Endodermal cell (in vitro differentiated cells): ENCODE measurements at regions not wholly inside any gene's neighbourhood (a gene's known extent, or its start where the extent isn't known, plus 50 kb on each side); places are given as distances from the start of the nearest gene placed in this dataset.

Source experiments
- DNase-seq: peaks from one replicate; pipeline ENCODE4 v3.0.0-alpha.2; 2017
- H3K27ac ChIP-seq: 2 replicates; pipeline ENCODE4 v1.5.1; 2013; ENCODE audit warnings: mild to moderate bottlenecking, low read depth, low read length, moderate library complexity
- H3K27me3 ChIP-seq: 2 replicates; pipeline ENCODE4 v1.6.1; 2013; ENCODE audit warnings: mild to moderate bottlenecking, low read length, moderate library complexity; ENCODE audit not compliant: insufficient read depth, control insufficient read depth, poor library complexity, severe bottlenecking
- H3K36me3 ChIP-seq: 2 replicates; pipeline ENCODE4 v1.7.0; 2013; ENCODE audit warnings: mild to moderate bottlenecking, low read length, moderate library complexity; ENCODE audit not compliant: control insufficient read depth, insufficient read depth
- H3K4me1 ChIP-seq: one replicate; pipeline ENCODE4 v1.7.0; 2013; ENCODE audit warnings: low read length; ENCODE audit not compliant: control insufficient read depth, insufficient read depth
- H3K4me3 ChIP-seq: 2 replicates; pipeline ENCODE4 v1.5.1; 2013; ENCODE audit warnings: mild to moderate bottlenecking, low read length, moderate library complexity
- H3K9ac ChIP-seq: 2 replicates; pipeline ENCODE4 v1.6.1; 2013; ENCODE audit warnings: mild to moderate bottlenecking, low read length, moderate library complexity; ENCODE audit not compliant: poor library complexity, severe bottlenecking; ENCODE audit errors: extremely low read depth
- H3K9me3 ChIP-seq: 2 replicates; pipeline ENCODE4 v1.6.1; 2013; ENCODE audit warnings: mild to moderate bottlenecking, low read length, moderate library complexity; ENCODE audit not compliant: control insufficient read depth
- H3K27ac Mint-ChIP-seq: 2 replicates; pipeline ENCODE4 v1.8.0; 2020; ENCODE audit warnings: mixed read lengths
- H3K27me3 Mint-ChIP-seq: 2 replicates; pipeline ENCODE4 v1.8.0; 2021; ENCODE audit warnings: mild to moderate bottlenecking, mixed read lengths; ENCODE audit not compliant: insufficient read depth
- H3K36me3 Mint-ChIP-seq: 2 replicates; pipeline ENCODE4 v1.8.0; 2020; ENCODE audit warnings: low read depth, mixed read lengths
- H3K4me1 Mint-ChIP-seq: 2 replicates; pipeline ENCODE4 v1.8.0; 2020; ENCODE audit warnings: mixed read lengths
- H3K4me3 Mint-ChIP-seq: 2 replicates; pipeline ENCODE4 v1.8.0; 2020; ENCODE audit warnings: mild to moderate bottlenecking, moderate library complexity, mixed read lengths
- H3K9me3 Mint-ChIP-seq: 2 replicates; pipeline ENCODE4 v1.8.0; 2020; ENCODE audit warnings: mild to moderate bottlenecking, mixed read lengths
- WGBS, 2 experiments: methylation state at CpG; one replicate each; pipeline versions ENCODE4 v1.1.5 to v1.1.7; 2013; ENCODE audit warnings: missing lambda C conversion rate in 2 of 2, mixed read lengths in 1 of 2; ENCODE audit not compliant: insufficient coverage in 1 of 2, insufficient read length in 1 of 2; 5-methylcytosine and 5-hydroxymethylcytosine counted together
- TF ChIP-seq, protein P1 (sequence below): fragments of 200-600 bp; sonication (generic); conservative IDR thresholded peaks from 2 replicates; pipeline ENCODE4 v1.5.0; 2021; ENCODE audit warnings: antibody characterized with exemption, mild to moderate bottlenecking

- 90% methylated on average over 1 to 3 of the region's 3 CpGs for WGBS, 2 experiments
- no peaks in the 10 kb centered on the region for H3K36me3 ChIP-seq
- H3K27ac Mint-ChIP-seq, result no peak overlapping the region
- H3K9me3 ChIP-seq, result no peaks in the 10 kb centered on the region
- no peak overlapping the region for H3K27ac ChIP-seq
- peaks cover 2% of the 10 kb centered on the region for H3K27me3 Mint-ChIP-seq
- no peak for DNase-seq
- H3K9me3 Mint-ChIP-seq, result peaks cover 3% of the 10 kb centered on the region
- peaks cover 11% of the 10 kb centered on the region for H3K4me1 Mint-ChIP-seq
- no peak overlapping the region for H3K4me3 Mint-ChIP-seq
- no peaks in the 10 kb centered on the region for H3K4me1 ChIP-seq
- no peak overlapping the region for H3K4me3 ChIP-seq
- TF ChIP-seq, protein P1, sequence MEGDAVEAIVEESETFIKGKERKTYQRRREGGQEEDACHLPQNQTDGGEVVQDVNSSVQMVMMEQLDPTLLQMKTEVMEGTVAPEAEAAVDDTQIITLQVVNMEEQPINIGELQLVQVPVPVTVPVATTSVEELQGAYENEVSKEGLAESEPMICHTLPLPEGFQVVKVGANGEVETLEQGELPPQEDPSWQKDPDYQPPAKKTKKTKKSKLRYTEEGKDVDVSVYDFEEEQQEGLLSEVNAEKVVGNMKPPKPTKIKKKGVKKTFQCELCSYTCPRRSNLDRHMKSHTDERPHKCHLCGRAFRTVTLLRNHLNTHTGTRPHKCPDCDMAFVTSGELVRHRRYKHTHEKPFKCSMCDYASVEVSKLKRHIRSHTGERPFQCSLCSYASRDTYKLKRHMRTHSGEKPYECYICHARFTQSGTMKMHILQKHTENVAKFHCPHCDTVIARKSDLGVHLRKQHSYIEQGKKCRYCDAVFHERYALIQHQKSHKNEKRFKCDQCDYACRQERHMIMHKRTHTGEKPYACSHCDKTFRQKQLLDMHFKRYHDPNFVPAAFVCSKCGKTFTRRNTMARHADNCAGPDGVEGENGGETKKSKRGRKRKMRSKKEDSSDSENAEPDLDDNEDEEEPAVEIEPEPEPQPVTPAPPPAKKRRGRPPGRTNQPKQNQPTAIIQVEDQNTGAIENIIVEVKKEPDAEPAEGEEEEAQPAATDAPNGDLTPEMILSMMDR, result no peak
- H3K9ac ChIP-seq, result no peak overlapping the region
- H3K36me3 Mint-ChIP-seq, result no peaks in the 10 kb centered on the region
- no peaks in the 10 kb centered on the region for H3K27me3 ChIP-seq
Measured at GRCh38 chr16:5442054-5442453, 344.5 kb upstream of the EEF2KMT start.

DNA sequence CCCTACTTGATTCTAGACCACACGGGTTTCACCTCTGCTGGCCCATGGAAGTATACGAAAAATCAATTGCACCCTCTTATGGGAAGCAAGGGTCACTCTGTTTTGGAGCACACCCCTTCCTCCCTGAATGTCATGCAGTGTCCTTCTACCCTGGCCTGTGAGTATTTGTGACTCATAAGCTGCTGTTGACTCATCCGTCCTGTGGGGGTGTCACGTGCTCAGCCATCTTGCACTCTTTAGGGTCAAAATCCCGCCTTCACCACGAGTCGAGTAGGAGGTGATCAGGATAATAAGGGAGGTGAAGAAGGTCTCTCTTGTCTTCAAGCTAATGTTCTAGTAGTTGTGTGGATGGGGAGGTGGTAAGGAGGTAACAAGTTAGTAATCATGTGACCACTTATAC is 341.0 kb upstream of the EEF2KMT start:
- Mint-ChIP-seq H3K27ac (no peak overlapping the region), H3K4me3 (no peak overlapping the region), H3K36me3 (no peaks in the 10 kb centered on the region), H3K27me3 (peaks cover 2% of the 10 kb centered on the region), H3K4me1 (peaks cover 7% of the 10 kb centered on the region), H3K9me3 (peaks cover 3% of the 10 kb centered on the region)
- 86 to 100% methylated on average over 4 to 7 of the region's 7 CpGs for whole genome bisulfite sequencing, 2 experiments
- no peak overlapping the region for H3K27ac ChIP-seq
- no peak for DNase-seq
- no peaks in the 10 kb centered on the region for H3K36me3 ChIP-seq
- no peak overlapping the region for H3K9ac ChIP-seq
- no peaks in the 10 kb centered on the region for H3K27me3 ChIP-seq
- no peaks in the 10 kb centered on the region for H3K9me3 ChIP-seq
- H3K4me3 ChIP-seq, result no peak overlapping the region
- H3K4me1 ChIP-seq, result no peaks in the 10 kb centered on the region
- TF ChIP-seq, protein P1, result no peak

DNA sequence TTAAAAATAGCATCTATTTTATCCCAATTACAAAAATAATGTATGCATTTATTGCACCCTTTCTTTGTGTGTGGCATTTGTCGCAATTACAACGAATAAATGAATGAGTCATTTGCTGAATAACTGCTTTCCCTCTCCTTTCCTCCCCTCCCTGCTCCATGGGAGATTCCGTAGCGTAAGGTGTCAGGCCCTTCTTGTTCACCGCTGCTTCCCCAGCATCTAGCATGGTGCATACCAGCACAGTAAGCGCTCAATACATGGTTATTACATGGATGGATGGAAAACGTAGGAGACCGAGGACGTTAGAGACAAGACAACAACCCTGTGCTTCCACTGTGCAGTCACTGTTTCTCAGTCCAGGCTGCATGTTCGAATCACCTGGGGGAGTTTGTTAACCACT is 336.0 kb upstream of the EEF2KMT start:
- Mint-ChIP-seq H3K9me3 (no peaks in the 10 kb centered on the region), H3K36me3 (no peaks in the 10 kb centered on the region), H3K27ac (no peak overlapping the region), H3K4me1 (peaks cover 12% of the 10 kb centered on the region), H3K27me3 (peaks cover under 1% of the 10 kb centered on the region), H3K4me3 (no peak overlapping the region)
- Histone ChIP-seq H3K9me3 (no peaks in the 10 kb centered on the region), H3K27ac (no peak overlapping the region), H3K9ac (no peak overlapping the region), H3K4me3 (no peak overlapping the region), H3K36me3 (no peaks in the 10 kb centered on the region), H3K27me3 (no peaks in the 10 kb centered on the region), H3K4me1 (no peaks in the 10 kb centered on the region)
- 70 to 79% methylated on average over 10 of the region's 10 CpGs for WGBS, 2 experiments
- DNase-seq, result no peak
- TF ChIP-seq, protein P1, result no peak
